Astrocyte (in vitro differentiated cells and primary cell): ENCODE measurements at regions not wholly inside any gene's neighbourhood (a gene's known extent, or its start where the extent isn't known, plus 50 kb on each side); places are given as distances from the start of the nearest gene placed in this dataset.

ENCODE experiments used
- CTCF ChIP-seq: IDR thresholded peaks from 2 replicates; pipeline ENCODE4 v1.5.1; 2011; ENCODE audit warnings: low read depth, mild to moderate bottlenecking, inconsistent platforms, low read length, moderate library complexity; ENCODE audit not compliant: insufficient read depth
- EZH2 ChIP-seq: IDR thresholded peaks from 2 replicates; pipeline ENCODE4 v1.6.1; 2012; ENCODE audit warnings: mild to moderate bottlenecking, low read length, inconsistent platforms; ENCODE audit not compliant: insufficient read depth

GRCh38 chr20:52402514-52402913, 210.9 kb upstream of the ZFP64 start:
- TF ChIP-seq CTCF (no peak), EZH2 (no peak)
